ENCODE measurements at regions not wholly inside any gene's neighbourhood (a gene's known extent, or its start where the extent isn't known, plus 50 kb on each side); places are given as distances from the start of the nearest gene placed in this dataset.
A peak's percentile ranks its signal among the peaks of the same experiment; 100 is the strongest.

DNA sequence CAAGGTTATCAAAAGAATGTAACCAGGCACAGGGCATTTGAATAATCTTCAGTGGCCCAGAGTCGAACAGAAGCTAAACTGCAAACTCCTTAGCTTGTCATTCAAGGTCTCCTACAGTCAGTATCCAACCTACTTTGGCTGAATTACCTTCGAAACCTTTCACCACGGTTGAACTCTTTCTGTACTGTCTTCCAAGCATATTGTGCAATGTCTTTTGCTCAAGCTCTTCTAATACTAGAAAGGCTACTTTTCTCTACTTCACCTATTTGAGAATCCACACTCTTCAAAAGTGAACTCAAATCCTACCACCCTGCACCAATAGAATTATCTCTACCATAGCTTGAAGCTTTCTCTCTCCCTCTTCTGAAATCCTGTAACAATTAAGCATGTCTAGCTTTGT, 142.9 kb downstream of the NR4A2 start:
- H3K4me1 ChIP-seq = peaks cover 14% of the 10 kb centered on the region; the same call in 1 of the 2 replicates
- no peak overlapping the region for H3K4me3 ChIP-seq (ENCODE audit: low read depth, low read length)
- Mint-ChIP-seq H3K4me1 (ENCODE audit: low read depth, unreplicated experiment) (peaks cover 9% of the 10 kb centered on the region), H3K4me3 (ENCODE audit: unreplicated experiment) (peak overlapping the region; percentile 9), H3K27me3 (ENCODE audit: insufficient read depth, unreplicated experiment) (no peaks in the 10 kb centered on the region), H3K36me3 (ENCODE audit: insufficient read depth, unreplicated experiment) (no peaks in the 10 kb centered on the region), H3K27ac (ENCODE audit: unreplicated experiment) (no peak overlapping the region), H3K9me3 (ENCODE audit: unreplicated experiment) (no peaks in the 10 kb centered on the region)
- TF ChIP-seq, protein P1, sequence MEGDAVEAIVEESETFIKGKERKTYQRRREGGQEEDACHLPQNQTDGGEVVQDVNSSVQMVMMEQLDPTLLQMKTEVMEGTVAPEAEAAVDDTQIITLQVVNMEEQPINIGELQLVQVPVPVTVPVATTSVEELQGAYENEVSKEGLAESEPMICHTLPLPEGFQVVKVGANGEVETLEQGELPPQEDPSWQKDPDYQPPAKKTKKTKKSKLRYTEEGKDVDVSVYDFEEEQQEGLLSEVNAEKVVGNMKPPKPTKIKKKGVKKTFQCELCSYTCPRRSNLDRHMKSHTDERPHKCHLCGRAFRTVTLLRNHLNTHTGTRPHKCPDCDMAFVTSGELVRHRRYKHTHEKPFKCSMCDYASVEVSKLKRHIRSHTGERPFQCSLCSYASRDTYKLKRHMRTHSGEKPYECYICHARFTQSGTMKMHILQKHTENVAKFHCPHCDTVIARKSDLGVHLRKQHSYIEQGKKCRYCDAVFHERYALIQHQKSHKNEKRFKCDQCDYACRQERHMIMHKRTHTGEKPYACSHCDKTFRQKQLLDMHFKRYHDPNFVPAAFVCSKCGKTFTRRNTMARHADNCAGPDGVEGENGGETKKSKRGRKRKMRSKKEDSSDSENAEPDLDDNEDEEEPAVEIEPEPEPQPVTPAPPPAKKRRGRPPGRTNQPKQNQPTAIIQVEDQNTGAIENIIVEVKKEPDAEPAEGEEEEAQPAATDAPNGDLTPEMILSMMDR (IDR thresholded peaks at IDR 0.05; ENCODE audit: insufficient read depth in 1 of 2, low read depth in 1 of 2, low read length in 1 of 2, severe bottlenecking in 1 of 2, unreplicated experiment in 1 of 2) = no peak
- H3K36me3 ChIP-seq (ENCODE audit: control insufficient read depth, insufficient read depth, low read length) = no peaks in the 10 kb centered on the region
- DNase-seq = no peak
- no peaks in the 10 kb centered on the region for H3K27me3 ChIP-seq (replicated peaks; ENCODE audit: control insufficient read depth, insufficient read depth, low read length)
- H3K9me3 ChIP-seq = no peaks in the 10 kb centered on the region
- intact Hi-C loops (cut with micrococcal nuclease; ENCODE audit: unreplicated experiment) = no loop called here
- ChIA-PET POLR2A (interaction anchor here (0.6 kb wide), 1 partner anchor 460 kb away, joined by 5 read pairs; no protein-coding TSS in a partner anchor), CTCF (no interaction called here)
- BruUV-seq (replicated peaks) = no TSS peak

- ChIA-PET POLR2A (no interaction called here), CTCF (no interaction called here)
- TF ChIP-seq, protein P1 (IDR thresholded peaks at IDR 0.05; ENCODE audit: insufficient read depth in 1 of 2, low read depth in 1 of 2, low read length in 1 of 2, severe bottlenecking in 1 of 2, unreplicated experiment in 1 of 2) = no peak
- no peaks in the 10 kb centered on the region for H3K36me3 Mint-ChIP-seq (ENCODE audit: insufficient read depth, unreplicated experiment)
- no peak overlapping the region for H3K4me3 ChIP-seq (ENCODE audit: low read depth, low read length)
- no peaks in the 10 kb centered on the region for H3K36me3 ChIP-seq (ENCODE audit: control insufficient read depth, insufficient read depth, low read length)
- peaks cover 14% of the 10 kb centered on the region; the same call in 1 of the 2 replicates for H3K4me1 ChIP-seq
- intact Hi-C loops (cut with micrococcal nuclease; ENCODE audit: unreplicated experiment) = no loop called here
- peaks cover 9% of the 10 kb centered on the region for H3K4me1 Mint-ChIP-seq (ENCODE audit: low read depth, unreplicated experiment)
- no TSS peak for BruUV-seq (replicated peaks)
- H3K27ac Mint-ChIP-seq (ENCODE audit: unreplicated experiment) = no peak overlapping the region
- H3K9me3 ChIP-seq = no peaks in the 10 kb centered on the region
- H3K4me3 Mint-ChIP-seq (ENCODE audit: unreplicated experiment) = peak overlapping the region; percentile 9
- H3K27me3 ChIP-seq (replicated peaks; ENCODE audit: control insufficient read depth, insufficient read depth, low read length) = no peaks in the 10 kb centered on the region
- no peaks in the 10 kb centered on the region for H3K27me3 Mint-ChIP-seq (ENCODE audit: insufficient read depth, unreplicated experiment)
- peak; percentile 21 to 47 for DNase-seq
- no peaks in the 10 kb centered on the region for H3K9me3 Mint-ChIP-seq (ENCODE audit: unreplicated experiment)
Observed at GRCh38 chr2:156189143-156189542, 143.4 kb downstream of the NR4A2 start.

GRCh38 chr2:156182132-156182531, 150.4 kb downstream of the NR4A2 start:
- no peaks in the 10 kb centered on the region for H3K27me3 ChIP-seq (replicated peaks; ENCODE audit: control insufficient read depth, insufficient read depth, low read length)
- Mint-ChIP-seq H3K36me3 (ENCODE audit: insufficient read depth, unreplicated experiment) (peaks cover 5% of the 10 kb centered on the region), H3K27me3 (ENCODE audit: insufficient read depth, unreplicated experiment) (no peaks in the 10 kb centered on the region), H3K27ac (ENCODE audit: unreplicated experiment) (peak overlapping the region; percentile 80), H3K9me3 (ENCODE audit: unreplicated experiment) (no peaks in the 10 kb centered on the region), H3K4me1 (ENCODE audit: low read depth, unreplicated experiment) (peaks cover 13% of the 10 kb centered on the region), H3K4me3 (ENCODE audit: unreplicated experiment) (peak overlapping the region; percentile 52)
- POLR2A ChIA-PET = no interaction called here
- peaks cover 19% of the 10 kb centered on the region for H3K4me1 ChIP-seq
- no TSS peak for BruUV-seq (replicated peaks)
- TF ChIP-seq, protein P1 (IDR thresholded peaks at IDR 0.05; ENCODE audit: insufficient read depth in 1 of 2, low read depth in 1 of 2, low read length in 1 of 2, severe bottlenecking in 1 of 2, unreplicated experiment in 1 of 2) = no peak
- H3K4me3 ChIP-seq (ENCODE audit: low read depth, low read length) = 0 out of 2 replicates have a peak overlapping the region, but pooled peaks have one; percentile 5
- H3K36me3 ChIP-seq (ENCODE audit: control insufficient read depth, insufficient read depth, low read length) = no peaks in the 10 kb centered on the region
- CTCF ChIA-PET = interaction anchor here (0.5 kb wide), 1 partner anchor 16 kb away, joined by 3 read pairs; no protein-coding TSS in a partner anchor
- peak; percentile 63 to 87 for DNase-seq
- intact Hi-C loops (cut with micrococcal nuclease; ENCODE audit: unreplicated experiment) = loop anchor here (2.0 kb wide), 1 partner anchor 151 kb away; the partner anchor contains the start of gene NR4A2
- H3K9me3 ChIP-seq = no peaks in the 10 kb centered on the region

Measured in Caco-2 (cell line).